ENCODE measurements at regions not wholly inside any gene's neighbourhood (a gene's known extent, or its start where the extent isn't known, plus 50 kb on each side); places are given as distances from the start of the nearest gene placed in this dataset.

GRCh38 chr2:65880436-65880835 is 448.0 kb upstream of the SPRED2 start:
- no peak for DNase-seq

GRCh38 chr2:65878011-65878340 is 445.6 kb upstream of the SPRED2 start:
- DNase-seq = no peak

- DNase-seq = no peak
Measured at GRCh38 chr2:65877331-65878010, 445.1 kb upstream of the SPRED2 start.

GRCh38 chr2:65876114-65876513 is 443.7 kb upstream of the SPRED2 start:
- DNase-seq = no peak

- DNase-seq = no peak
Measured at GRCh38 chr2:65870826-65871225, 438.4 kb upstream of the SPRED2 start.

- no peak for DNase-seq
Measured at GRCh38 chr2:65869296-65869695, 436.9 kb upstream of the SPRED2 start.

GRCh38 chr2:65868177-65868576 is 435.8 kb upstream of the SPRED2 start:
- DNase-seq = no peak

GRCh38 chr2:65867446-65867845 is 435.0 kb upstream of the SPRED2 start:
- no peak for DNase-seq

GRCh38 chr2:65866148-65866547 is 433.7 kb upstream of the SPRED2 start:
- no peak for DNase-seq

GRCh38 chr2:65864619-65865018 is 432.2 kb upstream of the SPRED2 start:
- no peak for DNase-seq

GRCh38 chr2:65863713-65864112 is 431.3 kb upstream of the SPRED2 start:
- no peak for DNase-seq

GRCh38 chr2:65856928-65857327 is 424.5 kb upstream of the SPRED2 start:
- no peak for DNase-seq

GRCh38 chr2:65856423-65856822 is 424.0 kb upstream of the SPRED2 start:
- DNase-seq = no peak

GRCh38 chr2:65850695-65851094 is 418.3 kb upstream of the SPRED2 start:
- no peak for DNase-seq

GRCh38 chr2:65846989-65847678 is 414.7 kb upstream of the SPRED2 start:
- no peak for DNase-seq

- DNase-seq = no peak
Measured at GRCh38 chr2:65845442-65846182, 413.2 kb upstream of the SPRED2 start.

- no peak for DNase-seq
Measured at GRCh38 chr2:65842104-65842503, 409.7 kb upstream of the SPRED2 start.

GRCh38 chr2:65835975-65836549 is 403.7 kb upstream of the SPRED2 start:
- DNase-seq = no peak

GRCh38 chr2:65834771-65835475 is 402.5 kb upstream of the SPRED2 start:
- no peak for DNase-seq

GRCh38 chr2:65834062-65834461 is 401.7 kb upstream of the SPRED2 start:
- DNase-seq = no peak

GRCh38 chr2:65831509-65831908 is 399.1 kb upstream of the SPRED2 start:
- DNase-seq = no peak

GRCh38 chr2:65826567-65826966 is 394.2 kb upstream of the SPRED2 start:
- no peak for DNase-seq

GRCh38 chr2:65823511-65823910 is 391.1 kb upstream of the SPRED2 start:
- no peak for DNase-seq
